Effector memory CD4-positive, alpha-beta T cell (primary cell): ENCODE measurements at regions not wholly inside any gene's neighbourhood (a gene's known extent, or its start where the extent isn't known, plus 50 kb on each side); places are given as distances from the start of the nearest gene placed in this dataset.

Source experiments
- DNase-seq, 3 donors: peaks; one replicate each; pipeline ENCODE4 v3.0.0-alpha.2; 2020
- H3K27ac ChIP-seq: 2 replicates; pipeline ENCODE4 v1.7.0; 2013; ENCODE audit warnings: mild to moderate bottlenecking, low read length, moderate library complexity; ENCODE audit not compliant: insufficient read depth, poor library complexity, severe bottlenecking
- H3K27me3 ChIP-seq: replicated peaks from 2 replicates; pipeline ENCODE4 v1.7.0; 2013; ENCODE audit warnings: mild to moderate bottlenecking, low read length; ENCODE audit not compliant: insufficient read depth, control insufficient read depth, poor library complexity, severe bottlenecking
- H3K36me3 ChIP-seq: 2 replicates; pipeline ENCODE4 v1.7.0; 2013; ENCODE audit warnings: mild to moderate bottlenecking, low read length, moderate library complexity; ENCODE audit not compliant: control insufficient read depth, insufficient read depth
- H3K4me1 ChIP-seq: 2 replicates; pipeline ENCODE4 v1.7.0; 2013; ENCODE audit warnings: low read length, mild to moderate bottlenecking; ENCODE audit not compliant: control insufficient read depth, insufficient read depth, poor library complexity, severe bottlenecking
- H3K4me3 ChIP-seq: 2 replicates; pipeline ENCODE4 v1.7.0; 2013; ENCODE audit warnings: low read length, low read depth, mild to moderate bottlenecking; ENCODE audit not compliant: insufficient read depth, poor library complexity, severe bottlenecking
- H3K9me3 ChIP-seq: 2 replicates; pipeline ENCODE4 v1.7.0; 2013; ENCODE audit warnings: mild to moderate bottlenecking, low read length, moderate library complexity; ENCODE audit not compliant: control insufficient read depth

GRCh38 chr15:70270752-70271111, 173.0 kb upstream of the TLE3 start:
- Histone ChIP-seq H3K36me3 (no peaks in the 10 kb centered on the region), H3K4me3 (no peak overlapping the region), H3K9me3 (no peaks in the 10 kb centered on the region), H3K27me3 (no peaks in the 10 kb centered on the region), H3K27ac (no peak overlapping the region), H3K4me1 (no peaks in the 10 kb centered on the region)
- DNase-seq = no peak

- Histone ChIP-seq H3K9me3 (no peaks in the 10 kb centered on the region), H3K4me1 (no peaks in the 10 kb centered on the region), H3K4me3 (no peak overlapping the region), H3K27ac (no peak overlapping the region), H3K36me3 (no peaks in the 10 kb centered on the region), H3K27me3 (no peaks in the 10 kb centered on the region)
- no peak for DNase-seq
Measured at GRCh38 chr15:70269991-70270751, 172.5 kb upstream of the TLE3 start.

GRCh38 chr15:70269311-70269911, 171.7 kb upstream of the TLE3 start:
- Histone ChIP-seq H3K4me1 (no peaks in the 10 kb centered on the region), H3K27me3 (no peaks in the 10 kb centered on the region), H3K4me3 (no peak overlapping the region), H3K36me3 (no peaks in the 10 kb centered on the region), H3K27ac (no peak overlapping the region), H3K9me3 (no peaks in the 10 kb centered on the region)
- DNase-seq = no peak

- no peak overlapping the region for H3K27ac ChIP-seq
- no peaks in the 10 kb centered on the region for H3K27me3 ChIP-seq
- no peaks in the 10 kb centered on the region for H3K36me3 ChIP-seq
- no peak overlapping the region for H3K4me3 ChIP-seq
- H3K9me3 ChIP-seq = no peaks in the 10 kb centered on the region
- H3K4me1 ChIP-seq = no peaks in the 10 kb centered on the region
- no peak for DNase-seq
Measured at GRCh38 chr15:70268698-70269251, 171.1 kb upstream of the TLE3 start.

GRCh38 chr15:70267879-70268278, 170.2 kb upstream of the TLE3 start:
- no peak for DNase-seq
- Histone ChIP-seq H3K4me1 (no peaks in the 10 kb centered on the region), H3K4me3 (no peak overlapping the region), H3K36me3 (no peaks in the 10 kb centered on the region), H3K9me3 (no peaks in the 10 kb centered on the region), H3K27me3 (no peaks in the 10 kb centered on the region), H3K27ac (no peak overlapping the region)

GRCh38 chr15:70267306-70267705, 169.6 kb upstream of the TLE3 start:
- no peak overlapping the region for H3K27ac ChIP-seq
- no peak for DNase-seq
- H3K4me3 ChIP-seq = no peak overlapping the region
- H3K4me1 ChIP-seq = no peaks in the 10 kb centered on the region
- no peaks in the 10 kb centered on the region for H3K27me3 ChIP-seq
- H3K36me3 ChIP-seq = no peaks in the 10 kb centered on the region
- no peaks in the 10 kb centered on the region for H3K9me3 ChIP-seq

- Histone ChIP-seq H3K4me3 (no peak overlapping the region), H3K27me3 (no peaks in the 10 kb centered on the region), H3K9me3 (no peaks in the 10 kb centered on the region), H3K27ac (no peak overlapping the region), H3K4me1 (no peaks in the 10 kb centered on the region), H3K36me3 (no peaks in the 10 kb centered on the region)
- no peak for DNase-seq
Measured at GRCh38 chr15:70266412-70267121, 168.8 kb upstream of the TLE3 start.

- Histone ChIP-seq H3K4me3 (no peak overlapping the region), H3K27ac (no peak overlapping the region), H3K4me1 (no peaks in the 10 kb centered on the region), H3K9me3 (no peaks in the 10 kb centered on the region), H3K27me3 (no peaks in the 10 kb centered on the region), H3K36me3 (no peaks in the 10 kb centered on the region)
- DNase-seq = no peak
Measured at GRCh38 chr15:70265986-70266385, 168.3 kb upstream of the TLE3 start.

GRCh38 chr15:70265466-70265978, 167.8 kb upstream of the TLE3 start:
- H3K4me1 ChIP-seq = peaks cover under 1% of the 10 kb centered on the region
- H3K27ac ChIP-seq = no peak overlapping the region
- no peak overlapping the region for H3K4me3 ChIP-seq

More at GRCh38 chr15:70265466-70265978, 167.8 kb upstream of the TLE3 start:
- DNase-seq = no peak
- Histone ChIP-seq H3K27me3 (no peaks in the 10 kb centered on the region), H3K9me3 (no peaks in the 10 kb centered on the region), H3K36me3 (no peaks in the 10 kb centered on the region)
